ENCODE measurements at regions not wholly inside any gene's neighbourhood (a gene's known extent, or its start where the extent isn't known, plus 50 kb on each side); places are given as distances from the start of the nearest gene placed in this dataset.
"Not testable (repeated sequence)": the region's sequence is repeated elsewhere in the genome, so short reads cannot be mapped to it uniquely, and the experiment has no call there.

DNA sequence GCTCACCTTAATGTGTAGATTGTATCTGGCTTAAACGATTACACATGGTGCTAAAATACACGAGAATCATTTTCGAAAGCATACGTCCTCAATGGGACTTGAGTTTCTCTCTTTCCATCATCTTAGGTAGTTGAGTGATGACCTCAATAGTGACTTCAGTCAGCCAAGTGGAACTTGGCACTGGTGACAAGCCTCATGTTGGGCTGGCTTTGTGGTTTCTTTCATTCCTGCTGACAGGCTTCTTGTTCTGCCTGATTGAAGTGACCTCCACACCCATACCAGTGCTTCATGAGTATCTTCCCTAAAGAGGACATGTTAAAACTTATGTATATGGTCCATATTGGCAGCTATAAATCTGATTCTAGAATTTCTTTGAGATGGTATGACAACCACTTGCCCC lies 159.1 kb upstream of the WDR1 start:
- DNase-seq: no peak

DNA sequence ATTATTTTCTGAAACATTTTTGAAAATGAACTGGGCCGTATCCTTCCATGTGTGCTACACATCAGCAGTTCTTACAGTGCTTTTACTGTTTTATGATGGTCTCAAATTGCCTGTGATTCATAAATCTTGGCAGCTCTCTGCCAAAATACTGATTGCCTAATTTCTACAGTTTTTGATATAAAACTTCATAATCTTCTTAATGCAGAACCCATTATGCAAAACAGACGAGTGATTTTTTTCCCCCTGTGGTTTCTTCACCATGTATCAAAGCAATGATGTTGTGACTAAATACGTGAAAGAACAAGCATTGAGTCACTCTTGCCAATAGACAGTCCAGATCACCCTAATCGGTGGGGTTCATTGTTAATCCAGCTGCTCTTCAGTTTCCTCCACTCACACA lies 156.4 kb upstream of the WDR1 start:
- DNase-seq: no peak

- DNase-seq: no peak
Observed at GRCh38 chr4:10272511-10272910, 155.9 kb upstream of the WDR1 start.

GRCh38 chr4:10267066-10267465 lies 150.5 kb upstream of the WDR1 start:
- no peak for DNase-seq

DNA sequence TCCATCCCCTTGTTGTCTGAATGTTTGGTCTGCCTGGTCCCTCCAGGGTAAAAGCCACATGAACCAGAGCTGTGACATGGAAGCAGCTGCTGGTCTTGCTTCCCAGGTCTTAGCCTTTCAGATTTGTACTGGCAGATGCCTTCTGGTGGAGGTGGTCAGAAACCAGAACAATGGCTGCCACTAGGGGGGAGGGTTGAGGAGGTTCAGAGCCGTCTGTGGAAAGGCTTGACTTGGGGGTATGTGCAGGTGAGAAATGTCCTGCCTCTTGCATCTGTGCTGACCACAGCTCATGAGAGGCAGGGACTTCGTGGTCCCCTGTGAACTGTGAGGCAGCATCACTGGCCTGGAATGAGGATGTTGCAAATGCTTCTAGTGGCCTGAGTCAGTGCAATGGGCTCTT lies 144.2 kb upstream of the WDR1 start:
- no peak for DNase-seq

DNA sequence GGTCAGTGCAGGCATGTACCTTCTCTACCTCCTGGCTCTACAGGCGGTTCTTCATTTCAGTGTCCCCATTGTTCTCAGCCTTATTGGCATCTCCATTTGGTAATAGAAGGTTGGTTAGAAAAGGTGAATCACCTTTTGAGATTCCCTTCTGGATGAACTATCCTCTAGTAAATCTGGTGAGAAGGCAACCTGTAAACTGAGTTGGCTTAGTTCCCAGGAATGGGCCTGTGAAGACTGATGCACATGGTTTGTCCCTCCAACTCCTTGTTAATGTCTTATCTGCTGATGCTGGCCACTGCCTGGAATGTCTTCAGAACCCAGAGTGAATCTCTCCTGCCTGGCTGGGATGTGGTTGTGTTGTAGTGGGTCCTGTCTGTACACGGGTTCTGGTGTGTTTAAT lies 143.4 kb upstream of the WDR1 start:
- DNase-seq: no peak

GRCh38 chr4:10256203-10256602 lies 139.6 kb upstream of the WDR1 start:
- no peak for DNase-seq

DNA sequence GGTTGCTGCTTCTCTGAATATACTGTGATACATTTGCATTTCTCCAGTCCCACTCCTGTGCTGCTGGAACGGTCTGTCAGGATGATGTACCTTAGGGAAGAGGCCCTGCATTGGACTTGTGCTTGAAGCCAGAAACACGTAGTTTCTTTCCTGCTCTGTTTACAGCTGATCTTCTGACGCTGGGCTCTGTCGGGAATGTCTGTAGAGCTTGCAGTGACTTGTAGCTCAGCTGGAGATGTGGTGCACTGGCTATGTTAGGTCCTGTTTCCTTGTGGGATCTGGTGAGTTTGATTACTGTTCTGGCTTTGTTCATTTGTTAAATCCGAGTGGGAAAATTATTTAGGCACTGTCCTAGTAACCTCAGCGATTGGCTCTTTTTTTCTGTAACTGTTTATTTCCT lies 137.2 kb upstream of the WDR1 start:
- no peak for DNase-seq

DNA sequence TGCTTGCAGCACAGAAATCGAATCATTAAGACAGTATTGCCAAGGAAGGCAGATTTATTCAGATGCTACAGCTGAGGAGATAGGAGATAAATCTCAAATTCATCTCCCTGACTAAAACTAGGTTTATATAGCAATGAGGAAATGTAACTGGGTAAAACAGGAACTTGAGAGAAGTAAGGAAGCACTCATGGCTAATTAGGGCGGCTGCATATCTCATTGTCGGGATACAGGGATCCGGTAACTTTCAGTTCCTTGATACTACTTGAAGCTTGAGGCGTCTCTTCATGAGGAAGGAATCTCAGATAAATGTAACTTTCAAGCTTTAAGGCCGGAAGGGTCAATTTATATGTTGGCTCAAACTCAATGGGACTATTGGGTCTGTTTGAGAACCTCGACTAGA lies 129.2 kb upstream of the WDR1 start:
- DNase-seq: no peak

DNA sequence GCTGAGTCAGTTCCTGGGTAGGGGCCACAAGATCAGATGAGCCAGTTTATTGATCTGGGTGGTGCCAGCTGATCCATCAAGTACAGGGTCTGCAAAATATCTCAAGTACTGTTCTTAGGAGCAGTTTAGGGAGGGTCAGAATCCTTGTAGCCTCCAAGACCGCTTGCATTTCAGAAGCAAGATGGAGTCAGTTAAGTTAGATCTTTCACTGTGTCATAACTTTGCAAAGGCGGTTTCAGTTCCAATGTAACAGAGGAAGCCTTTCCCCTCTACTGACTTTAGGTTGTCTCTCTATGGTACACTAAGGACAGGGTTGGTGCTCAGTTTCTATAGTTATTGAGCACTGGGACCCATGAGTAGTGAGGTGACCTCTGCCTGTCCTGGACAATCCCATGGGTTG lies 127.3 kb upstream of the WDR1 start:
- no peak for DNase-seq

- DNase-seq: no peak
Observed at GRCh38 chr4:10240691-10241090, 124.1 kb upstream of the WDR1 start.

- no peak for DNase-seq
Observed at GRCh38 chr4:10239982-10240654, 123.5 kb upstream of the WDR1 start.

- no peak for DNase-seq
Observed at GRCh38 chr4:10237131-10237530, 120.5 kb upstream of the WDR1 start.

DNA sequence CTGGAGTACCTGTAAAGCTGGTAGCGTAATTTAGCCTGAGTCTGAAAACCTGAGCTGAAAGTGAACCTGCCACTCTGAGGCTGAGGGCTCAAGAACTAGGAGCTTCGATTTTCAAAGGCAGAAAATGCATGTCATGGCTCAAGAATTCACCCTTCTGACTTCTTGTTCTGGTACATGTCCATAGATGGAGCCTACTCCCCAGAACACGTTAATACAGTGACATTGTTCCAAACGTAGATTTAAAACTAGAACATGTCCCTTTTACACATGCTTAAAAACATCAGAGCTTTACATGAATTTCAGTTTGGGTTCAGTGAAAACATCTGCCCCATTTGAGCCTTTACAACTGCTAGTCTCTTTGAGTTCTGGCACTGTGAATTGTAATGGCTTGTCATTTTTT lies 115.5 kb upstream of the WDR1 start:
- no peak for DNase-seq

DNA sequence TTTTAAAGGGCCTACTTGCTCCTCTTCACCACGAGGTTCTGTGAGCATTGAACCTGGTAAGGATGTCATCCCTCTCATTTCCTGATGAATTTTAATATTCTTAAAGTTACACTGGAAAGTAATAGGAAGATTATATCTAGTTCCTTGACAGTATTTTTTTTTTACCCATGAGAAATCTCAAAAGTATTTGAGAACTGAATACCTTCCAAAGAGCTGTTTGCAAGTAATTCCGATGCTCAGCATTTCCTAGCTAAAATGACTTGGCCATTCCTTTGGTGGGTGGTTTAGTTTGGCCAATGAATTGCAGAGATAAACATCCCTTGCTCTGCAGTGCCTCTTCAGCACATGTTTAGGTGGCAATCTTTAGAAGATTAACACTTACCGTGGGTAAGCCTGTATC lies 110.2 kb upstream of the WDR1 start:
- no peak for DNase-seq

DNA sequence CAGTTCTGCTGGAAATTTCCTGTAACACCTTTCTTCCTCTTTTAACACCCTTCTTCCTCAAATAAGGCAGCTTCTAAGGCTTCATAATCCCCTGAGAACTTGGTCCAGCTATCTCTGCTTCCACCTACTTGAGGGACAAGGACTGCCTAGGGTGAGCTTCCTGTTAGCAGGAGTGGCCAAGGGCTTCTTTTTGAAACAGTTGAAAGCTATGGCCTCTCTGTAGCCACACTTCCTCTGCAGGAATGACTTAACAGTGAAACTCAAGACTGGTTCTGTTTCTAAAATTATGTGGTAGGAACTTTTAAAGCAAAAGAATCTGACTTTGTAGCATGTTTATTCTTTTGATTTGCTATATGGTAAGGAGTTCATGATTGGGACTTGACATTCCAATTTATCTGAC lies 108.5 kb upstream of the WDR1 start:
- DNase-seq: no peak

DNA sequence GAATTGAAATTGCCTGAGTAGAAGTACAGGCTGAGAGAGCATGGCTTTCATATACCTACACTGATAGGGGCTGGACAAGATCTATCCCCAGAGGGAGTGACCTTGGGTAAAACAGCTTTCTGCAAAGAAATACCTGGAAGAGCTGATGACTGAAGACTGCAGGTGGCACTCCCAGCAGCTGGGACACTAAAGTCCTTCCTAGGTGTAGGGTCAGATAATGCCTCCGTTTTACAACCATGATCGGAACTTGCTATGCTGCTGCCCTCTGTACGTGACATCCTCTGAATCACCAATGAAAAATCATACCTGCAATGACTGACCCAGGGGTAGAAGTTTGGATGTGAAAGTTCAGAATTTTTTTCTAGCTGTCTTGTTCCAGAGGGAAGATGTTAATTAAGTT lies 107.2 kb upstream of the WDR1 start:
- no peak for DNase-seq

- DNase-seq: not testable (repeated sequence)
Observed at GRCh38 chr4:10213481-10213880, 96.9 kb upstream of the WDR1 start.

GRCh38 chr4:10212901-10213300 lies 96.3 kb upstream of the WDR1 start:
- DNase-seq: no peak

DNA sequence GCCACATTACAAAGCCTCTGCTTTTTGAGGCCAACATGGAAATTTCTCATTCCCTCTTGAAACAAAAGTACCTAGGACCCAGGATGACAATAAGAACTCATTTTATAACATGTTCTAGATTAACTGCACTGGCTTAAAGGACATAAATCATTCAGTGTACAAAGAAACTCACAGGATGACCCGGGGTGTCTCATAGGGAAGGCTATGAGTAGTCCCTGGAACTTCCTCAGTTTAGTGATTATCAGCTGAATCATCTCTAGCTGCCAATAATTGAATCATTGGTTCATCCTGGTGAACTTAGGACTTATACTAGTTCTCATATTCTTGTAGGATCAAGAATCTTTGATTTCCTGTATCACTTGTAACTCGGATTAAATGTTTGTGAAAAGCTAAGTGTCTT lies 95.8 kb upstream of the WDR1 start:
- DNase-seq: no peak

- no peak for DNase-seq
Observed at GRCh38 chr4:10207116-10207515, 90.5 kb upstream of the WDR1 start.

- DNase-seq: no peak
Observed at GRCh38 chr4:10205223-10205622, 88.6 kb upstream of the WDR1 start.

DNA sequence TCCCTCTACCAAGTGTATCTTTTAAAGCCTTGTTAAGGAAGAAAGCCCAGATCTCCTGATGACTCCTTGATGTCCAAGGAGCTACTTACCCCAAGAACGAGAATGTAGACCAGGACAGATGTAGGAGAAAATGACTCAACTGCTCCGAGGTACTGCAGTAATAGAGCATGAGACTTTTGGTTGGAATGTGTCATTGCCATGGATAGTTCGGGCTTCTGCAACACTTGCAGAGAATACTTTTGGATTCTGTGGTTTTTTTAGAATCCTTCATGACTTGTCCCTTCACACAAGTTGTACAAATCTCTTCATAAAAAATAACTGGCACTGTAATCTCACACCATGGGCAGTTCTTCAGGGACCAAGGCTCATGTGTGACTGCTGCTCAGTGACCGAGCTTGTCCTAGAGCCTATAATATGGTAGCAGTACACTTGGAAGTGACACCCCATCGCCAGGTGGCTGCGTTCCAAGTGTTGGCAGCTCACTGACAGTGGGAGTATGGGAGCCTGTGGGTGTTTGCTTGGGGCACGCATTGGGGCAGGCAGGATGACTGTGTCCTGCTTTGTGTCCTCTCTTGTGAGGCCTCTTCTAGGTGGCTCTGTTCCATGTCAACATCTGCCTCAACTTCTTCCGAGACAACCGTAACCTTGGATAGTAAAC lies 87.9 kb upstream of the WDR1 start:
- DNase-seq: no peak

- no peak for DNase-seq
Observed at GRCh38 chr4:10203851-10204250, 87.3 kb upstream of the WDR1 start.
